PC-9 (cell line): ENCODE measurements at regions not wholly inside any gene's neighbourhood (a gene's known extent, or its start where the extent isn't known, plus 50 kb on each side); places are given as distances from the start of the nearest gene placed in this dataset.

Experiments
- BruUV-seq: library from RNA; stranded (reverse); fragments of 400-500 nt; replicated peaks from 2 replicates; lab custom pipeline; 2021; lab: Mats Ljungman, UMichigan
- CTCF ChIA-PET: fragments of 300-600 bp; sonication (Branson Sonifier 250); formaldehyde crosslinking; loops from one replicate; lab custom pipeline; 2022; ENCODE audit warnings: antibody characterized with exemption; lab: Charles Lee
- POLR2A ChIA-PET: fragments of 300-600 bp; sonication (Branson Sonifier 250); formaldehyde crosslinking; loops from one replicate; lab custom pipeline; 2022; ENCODE audit warnings: antibody characterized with exemption; ENCODE audit not compliant: unreplicated experiment; lab: Charles Lee
- DNase-seq, 2 experiments: peaks; one replicate each; pipeline versions ENCODE4 v3.0.0 to v3.0.0-alpha.2; 2015 to 2022; ENCODE audit warnings: mixed read lengths in 1 of 2
- H2AFZ ChIP-seq: fragments of 200-600 bp; sonication (generic); 2 replicates; pipeline ENCODE4 v1.8.1; 2017; ENCODE audit warnings: antibody characterized with exemption
- H3F3A ChIP-seq: fragments of 200-600 bp; sonication (generic); 2 replicates; pipeline ENCODE4 v1.8.1; 2017; ENCODE audit warnings: antibody characterized with exemption, mild to moderate bottlenecking, low read depth; ENCODE audit not compliant: insufficient read depth
- H3K27ac ChIP-seq: fragments of 200-600 bp; sonication (generic); 2 replicates; pipeline ENCODE4 v1.6.1; 2016; ENCODE audit warnings: mixed run types
- H3K27me3 ChIP-seq: fragments of 200-600 bp; sonication (generic); 2 replicates; pipeline ENCODE4 v1.6.1; 2016; ENCODE audit warnings: low read depth, mixed run types; ENCODE audit not compliant: insufficient read depth
- H3K36me3 ChIP-seq: fragments of 200-600 bp; sonication (generic); 2 replicates; pipeline ENCODE4 v1.6.1; 2016; ENCODE audit warnings: low read depth, mixed run types
- H3K4me1 ChIP-seq: fragments of 200-600 bp; sonication (generic); replicated peaks from 2 replicates; pipeline ENCODE4 v1.6.1; 2016; ENCODE audit warnings: mixed run types; ENCODE audit not compliant: insufficient read depth
- H3K4me2 ChIP-seq: fragments of 200-600 bp; sonication (generic); 2 replicates; pipeline ENCODE4 v1.6.1; 2017; ENCODE audit warnings: mixed run types
- H3K4me3 ChIP-seq: fragments of 200-600 bp; sonication (generic); 2 replicates; pipeline ENCODE4 v1.6.1; 2016; ENCODE audit warnings: mixed run types
- H3K79me2 ChIP-seq: fragments of 200-600 bp; sonication (generic); 2 replicates; pipeline ENCODE4 v1.6.1; 2017; ENCODE audit warnings: low read depth, mixed run types
- H3K9me2 ChIP-seq: fragments of 200-600 bp; sonication (generic); 2 replicates; pipeline ENCODE4 v1.8.1; 2017; ENCODE audit warnings: mild to moderate bottlenecking; ENCODE audit not compliant: insufficient read depth
- H3K9me3 ChIP-seq: fragments of 200-600 bp; sonication (generic); 2 replicates; pipeline ENCODE4 v1.8.1; 2016; ENCODE audit warnings: low read depth; ENCODE audit not compliant: insufficient read depth
- H4K20me1 ChIP-seq: fragments of 200-600 bp; sonication (generic); 2 replicates; pipeline ENCODE4 v1.8.1; 2017; ENCODE audit not compliant: insufficient read depth
- EZH2 ChIP-seq: fragments of 200-600 bp; sonication (generic); IDR thresholded peaks from 2 replicates; pipeline ENCODE4 v1.8.0; 2017; ENCODE audit warnings: antibody characterized with exemption, low read depth
- intact Hi-C: fragments of 100-400 bp; cut with micrococcal nuclease; formaldehyde crosslinking; loops from one replicate; pipeline ENCODE4 v1.10.0; 2022; ENCODE audit not compliant: unreplicated experiment
- TF ChIP-seq, protein P1 (sequence below): fragments of 200-600 bp; sonication (generic); conservative IDR thresholded peaks from 2 replicates; pipeline ENCODE4 v1.6.1; 2017; ENCODE audit warnings: mixed run types, antibody characterized with exemption, mild to moderate bottlenecking, moderate library complexity

DNA sequence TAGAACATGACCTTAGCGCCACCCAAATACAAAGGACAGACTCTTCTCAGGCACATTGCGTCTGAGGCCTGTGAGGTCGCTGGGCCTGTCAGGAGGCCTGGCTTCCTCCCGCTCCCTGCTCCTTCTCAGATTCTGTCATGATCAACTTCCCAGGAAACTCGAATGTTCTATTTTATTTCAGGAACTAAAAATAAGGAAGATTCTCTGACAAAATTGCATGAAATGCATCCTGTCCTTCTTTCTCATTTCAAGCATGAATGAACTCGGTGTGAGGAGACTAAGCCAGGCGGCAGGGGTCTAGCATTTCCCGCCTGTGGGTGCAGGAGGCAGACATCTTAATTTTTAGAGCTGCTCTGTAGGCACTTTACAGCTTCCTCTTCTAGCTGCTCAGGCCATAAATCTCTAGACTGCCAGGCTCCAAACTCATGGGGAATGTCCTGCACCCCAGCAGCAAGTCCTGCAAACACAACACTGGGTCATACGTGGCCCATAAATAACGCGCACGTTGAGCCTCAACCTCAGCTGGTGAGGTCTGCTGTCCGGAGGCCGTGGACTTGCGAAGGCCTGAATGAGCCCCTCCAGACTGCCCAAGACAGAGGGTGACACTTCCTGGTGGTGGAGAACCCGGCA is 109.7 kb upstream of the ZNF236 start:
- POLR2A ChIA-PET = no interaction called here
- BruUV-seq = no TSS peak
- Histone ChIP-seq H3K9me3 (no peaks in the 10 kb centered on the region), H3F3A (no peaks in the 10 kb centered on the region), H3K4me1 (no peaks in the 10 kb centered on the region), H4K20me1 (no peaks in the 10 kb centered on the region), H3K36me3 (no peaks in the 10 kb centered on the region), H3K4me3 (no peak overlapping the region), H3K4me2 (no peak overlapping the region), H3K9me2 (no peaks in the 10 kb centered on the region), H3K79me2 (no peaks in the 10 kb centered on the region), H2AFZ (no peak overlapping the region), H3K27ac (no peak overlapping the region), H3K27me3 (no peaks in the 10 kb centered on the region)
- no peak for DNase-seq
- CTCF ChIA-PET = no interaction called here
- intact Hi-C loops = no loop called here
- TF ChIP-seq EZH2 = no peak

DNA sequence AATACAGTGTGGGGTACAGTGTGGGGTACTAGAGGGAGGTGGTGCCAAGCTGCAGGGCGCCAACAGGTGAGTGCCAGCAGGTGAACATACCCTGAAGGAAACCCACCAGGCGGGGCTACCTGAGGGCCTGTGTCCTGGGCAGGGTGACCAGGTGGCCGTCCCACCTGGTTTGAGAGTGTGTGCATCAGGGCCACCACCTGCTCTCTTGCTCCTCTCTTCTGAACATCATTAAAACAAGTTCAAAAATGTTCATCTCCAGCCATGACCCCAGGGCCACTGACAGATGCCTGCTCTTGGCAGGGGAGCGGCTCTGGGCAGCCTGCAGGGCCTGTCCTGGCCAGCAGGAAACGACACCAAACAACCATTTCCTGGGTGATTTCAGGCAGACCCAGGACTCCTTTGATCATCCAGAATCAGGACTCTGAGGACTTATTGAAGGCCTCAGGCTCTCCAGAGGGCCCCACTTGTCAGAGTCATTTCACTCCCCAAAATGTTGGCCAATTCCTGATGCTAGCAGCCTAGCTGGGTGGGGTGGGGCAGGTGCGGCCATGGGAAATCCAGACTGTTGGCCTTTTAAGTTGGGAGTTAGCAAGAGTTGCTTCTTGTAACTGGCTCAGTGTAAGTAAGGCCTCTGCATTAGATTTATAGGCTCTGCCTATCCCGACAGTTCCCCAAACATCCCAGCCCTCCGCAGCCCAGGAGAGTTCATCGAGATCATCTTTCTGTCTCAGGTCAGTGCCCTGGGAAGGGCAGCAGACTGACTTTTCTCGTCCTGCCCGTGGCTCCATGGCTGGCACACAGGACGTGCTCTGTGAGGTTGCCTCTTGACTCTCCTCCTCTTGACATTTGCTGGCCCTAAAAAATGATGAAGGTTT is 111.5 kb upstream of the ZNF236 start:
- Histone ChIP-seq H3K36me3 (no peaks in the 10 kb centered on the region), H3K4me1 (no peaks in the 10 kb centered on the region), H3K4me3 (no peak overlapping the region), H3K4me2 (no peak overlapping the region), H3K27me3 (peaks cover 8% of the 10 kb centered on the region; the same call in 1 of the 2 replicates), H4K20me1 (no peaks in the 10 kb centered on the region), H3K9me2 (no peaks in the 10 kb centered on the region), H3K9me3 (no peaks in the 10 kb centered on the region), H3F3A (no peaks in the 10 kb centered on the region), H3K79me2 (no peaks in the 10 kb centered on the region), H3K27ac (no peak overlapping the region), H2AFZ (no peak overlapping the region)
- DNase-seq = no peak
- no TSS peak for BruUV-seq
- ChIA-PET CTCF (no interaction called here), POLR2A (no interaction called here)
- intact Hi-C loops = no loop called here
- TF ChIP-seq EZH2 = no peak
- TF ChIP-seq, protein P1, sequence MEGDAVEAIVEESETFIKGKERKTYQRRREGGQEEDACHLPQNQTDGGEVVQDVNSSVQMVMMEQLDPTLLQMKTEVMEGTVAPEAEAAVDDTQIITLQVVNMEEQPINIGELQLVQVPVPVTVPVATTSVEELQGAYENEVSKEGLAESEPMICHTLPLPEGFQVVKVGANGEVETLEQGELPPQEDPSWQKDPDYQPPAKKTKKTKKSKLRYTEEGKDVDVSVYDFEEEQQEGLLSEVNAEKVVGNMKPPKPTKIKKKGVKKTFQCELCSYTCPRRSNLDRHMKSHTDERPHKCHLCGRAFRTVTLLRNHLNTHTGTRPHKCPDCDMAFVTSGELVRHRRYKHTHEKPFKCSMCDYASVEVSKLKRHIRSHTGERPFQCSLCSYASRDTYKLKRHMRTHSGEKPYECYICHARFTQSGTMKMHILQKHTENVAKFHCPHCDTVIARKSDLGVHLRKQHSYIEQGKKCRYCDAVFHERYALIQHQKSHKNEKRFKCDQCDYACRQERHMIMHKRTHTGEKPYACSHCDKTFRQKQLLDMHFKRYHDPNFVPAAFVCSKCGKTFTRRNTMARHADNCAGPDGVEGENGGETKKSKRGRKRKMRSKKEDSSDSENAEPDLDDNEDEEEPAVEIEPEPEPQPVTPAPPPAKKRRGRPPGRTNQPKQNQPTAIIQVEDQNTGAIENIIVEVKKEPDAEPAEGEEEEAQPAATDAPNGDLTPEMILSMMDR = no peak

DNA sequence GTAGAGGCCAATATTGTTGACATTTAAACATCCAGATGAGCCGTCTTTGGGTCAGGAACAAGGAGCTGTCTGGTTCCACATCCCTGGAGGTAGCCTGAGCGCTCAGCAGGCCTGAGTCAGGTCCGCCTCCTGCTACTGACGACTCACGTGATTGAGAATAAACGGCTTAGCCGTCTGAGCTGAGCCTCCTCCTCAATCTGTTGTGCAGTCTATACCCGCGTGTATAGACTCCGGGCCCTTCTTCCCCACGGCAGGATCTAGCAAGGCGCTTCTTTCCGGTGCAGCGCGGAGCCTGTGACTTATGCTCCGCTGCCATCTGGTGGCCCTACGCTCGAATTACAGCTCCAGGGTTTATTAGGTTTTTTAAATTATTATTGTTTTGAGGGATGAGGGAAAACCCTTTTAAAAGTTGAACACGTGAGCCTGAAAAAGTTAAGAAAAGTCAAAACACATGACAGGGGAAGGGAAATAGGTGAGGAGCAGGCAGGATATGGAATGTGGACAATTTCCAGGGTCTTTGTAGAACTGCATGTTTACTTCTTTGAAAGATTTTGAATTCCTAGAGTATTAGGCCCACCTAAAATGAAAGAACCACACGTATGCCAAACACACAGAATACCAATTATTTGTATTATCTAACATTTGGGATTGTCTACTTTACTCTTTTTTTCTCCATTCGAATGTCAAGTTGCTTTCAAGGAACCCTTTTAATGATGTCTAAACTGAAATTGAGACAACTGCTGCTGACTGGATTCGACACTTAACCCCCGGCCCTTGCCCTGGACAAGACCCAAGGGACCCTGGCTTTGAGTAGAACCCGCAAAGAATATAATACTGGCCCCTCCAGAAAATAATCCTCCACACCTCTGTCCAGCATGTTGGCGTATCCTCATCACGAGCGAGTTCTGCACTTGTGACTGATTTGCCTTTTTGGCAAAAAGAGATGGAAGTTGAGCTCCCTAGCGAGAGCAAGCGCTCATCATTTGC is 112.4 kb upstream of the ZNF236 start:
- H3K36me3 ChIP-seq = no peaks in the 10 kb centered on the region
- no peaks in the 10 kb centered on the region for H3F3A ChIP-seq
- no peaks in the 10 kb centered on the region for H3K9me2 ChIP-seq
- H3K27me3 ChIP-seq = peaks cover 13% of the 10 kb centered on the region; the same call in 1 of the 2 replicates
- no peaks in the 10 kb centered on the region for H3K4me1 ChIP-seq
- no TSS peak for BruUV-seq
- DNase-seq = peak; percentile 27 to 39
- peak overlapping the region; percentile 47 for H3K4me2 ChIP-seq
- intact Hi-C loops = loop anchor here (1.0 kb wide), 1 partner anchor 311 kb away; no protein-coding TSS in a partner anchor
- no peaks in the 10 kb centered on the region for H3K9me3 ChIP-seq
- H3K4me3 ChIP-seq = no peak overlapping the region
- CTCF ChIA-PET = interaction anchor here (1.2 kb wide), 1 partner anchor 311 kb away, joined by 9 read pairs; no protein-coding TSS in a partner anchor
- H2AFZ ChIP-seq = no peak overlapping the region
- H4K20me1 ChIP-seq = no peaks in the 10 kb centered on the region
- H3K79me2 ChIP-seq = no peaks in the 10 kb centered on the region
- no peak overlapping the region for H3K27ac ChIP-seq
- POLR2A ChIA-PET = no interaction called here
- TF ChIP-seq EZH2 = no peak
- TF ChIP-seq, protein P1 = peak; percentile 97
